ENCODE measurements at regions not wholly inside any gene's neighbourhood (a gene's known extent, or its start where the extent isn't known, plus 50 kb on each side); places are given as distances from the start of the nearest gene placed in this dataset.
"Not testable (repeated sequence)": the region's sequence is repeated elsewhere in the genome, so short reads cannot be mapped to it uniquely, and the experiment has no call there.

DNA sequence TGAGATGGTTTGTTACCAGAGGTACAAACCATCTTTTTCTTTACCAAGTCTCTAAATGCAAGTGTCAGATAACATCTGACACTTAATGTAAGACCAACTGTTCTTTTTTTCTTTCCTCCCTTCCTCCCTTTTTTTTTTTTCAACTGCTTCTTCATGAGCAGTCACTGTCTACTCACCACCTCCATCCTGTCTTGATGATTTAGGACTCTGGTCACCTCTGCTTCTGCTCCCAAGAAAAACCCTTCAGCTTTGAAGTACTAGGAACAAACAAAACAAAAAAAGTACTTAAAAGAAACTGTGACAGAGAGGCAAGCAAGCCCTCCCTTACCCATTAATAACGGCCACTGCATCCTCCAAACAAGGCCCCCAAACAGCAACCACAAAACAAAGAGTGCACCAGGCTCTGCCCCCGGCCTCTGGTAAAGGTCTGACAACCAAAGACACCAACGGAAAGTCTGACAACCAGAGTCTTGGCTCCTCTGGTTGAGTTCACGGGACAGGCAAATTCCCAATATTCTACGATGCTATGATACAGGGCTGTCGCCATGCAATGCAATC, 141.0 kb downstream of the ARL4C start:
- Histone ChIP-seq H3K27me3 (no peaks in the 10 kb centered on the region), H3K36me3 (replicated peaks in 1 of 2) (no peaks in the 10 kb centered on the region), H3K4me1 (replicated peaks in 1 of 2) (no peaks in the 10 kb centered on the region), H3K4me3 (no peak overlapping the region), H3K9me3 (replicated peaks in 1 of 3) (no peaks in the 10 kb centered on the region), H3K27ac (no peak overlapping the region)
- DNase-seq = no peak
- intact Hi-C loops (cut with DNase I) = no loop called here
- no peak for TF ChIP-seq POLR2A (IDR thresholded peaks at IDR 0.05)
- TF ChIP-seq, protein P1, sequence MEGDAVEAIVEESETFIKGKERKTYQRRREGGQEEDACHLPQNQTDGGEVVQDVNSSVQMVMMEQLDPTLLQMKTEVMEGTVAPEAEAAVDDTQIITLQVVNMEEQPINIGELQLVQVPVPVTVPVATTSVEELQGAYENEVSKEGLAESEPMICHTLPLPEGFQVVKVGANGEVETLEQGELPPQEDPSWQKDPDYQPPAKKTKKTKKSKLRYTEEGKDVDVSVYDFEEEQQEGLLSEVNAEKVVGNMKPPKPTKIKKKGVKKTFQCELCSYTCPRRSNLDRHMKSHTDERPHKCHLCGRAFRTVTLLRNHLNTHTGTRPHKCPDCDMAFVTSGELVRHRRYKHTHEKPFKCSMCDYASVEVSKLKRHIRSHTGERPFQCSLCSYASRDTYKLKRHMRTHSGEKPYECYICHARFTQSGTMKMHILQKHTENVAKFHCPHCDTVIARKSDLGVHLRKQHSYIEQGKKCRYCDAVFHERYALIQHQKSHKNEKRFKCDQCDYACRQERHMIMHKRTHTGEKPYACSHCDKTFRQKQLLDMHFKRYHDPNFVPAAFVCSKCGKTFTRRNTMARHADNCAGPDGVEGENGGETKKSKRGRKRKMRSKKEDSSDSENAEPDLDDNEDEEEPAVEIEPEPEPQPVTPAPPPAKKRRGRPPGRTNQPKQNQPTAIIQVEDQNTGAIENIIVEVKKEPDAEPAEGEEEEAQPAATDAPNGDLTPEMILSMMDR (IDR thresholded peaks at IDR 0.05) = no peak
- WGBS, 4 donors = 36 to 54% (median 38%) methylated on average over 6 of the region's 6 CpGs

DNA sequence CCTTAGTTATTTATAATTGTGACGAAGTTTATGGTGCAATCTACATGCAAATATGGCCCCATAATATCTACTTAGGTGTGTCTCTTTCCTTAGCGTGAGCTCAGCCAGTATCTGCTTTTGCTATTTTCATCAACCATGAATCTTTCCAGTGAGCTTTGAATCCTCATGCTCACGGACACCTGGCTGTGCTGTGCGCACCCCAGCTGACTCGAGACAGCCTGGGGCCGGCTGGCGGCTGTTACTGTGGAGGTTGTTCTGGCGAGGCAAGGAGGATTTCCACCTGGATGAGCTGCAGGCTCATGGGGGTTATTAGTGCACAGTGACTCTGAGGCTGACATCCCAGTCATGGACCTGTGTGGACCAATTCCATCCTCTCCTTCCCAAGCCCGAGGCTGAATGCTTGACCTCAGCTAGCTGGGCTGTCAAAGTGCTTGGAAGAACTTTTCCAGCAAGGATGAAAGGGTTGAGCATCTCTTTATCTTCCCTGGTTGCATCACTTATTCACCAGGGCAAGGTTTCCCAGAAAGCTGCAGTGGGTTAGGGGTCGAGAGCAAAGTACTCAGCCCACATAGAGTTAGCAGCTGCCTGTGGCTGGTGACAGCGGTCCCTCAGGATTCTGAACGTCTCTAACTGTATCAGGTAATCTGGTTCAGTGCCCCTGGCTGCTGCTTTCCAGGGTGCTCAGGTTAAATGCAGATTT, 141.7 kb downstream of the ARL4C start:
- intact Hi-C loops (cut with DNase I) = no loop called here
- TF ChIP-seq, protein P1 (IDR thresholded peaks at IDR 0.05) = no peak
- TF ChIP-seq POLR2A (IDR thresholded peaks at IDR 0.05) = no peak
- H3K27ac ChIP-seq = no peak overlapping the region
- H3K4me3 ChIP-seq = no peak overlapping the region
- no peaks in the 10 kb centered on the region for H3K9me3 ChIP-seq (replicated peaks in 1 of 3)
- H3K27me3 ChIP-seq = no peaks in the 10 kb centered on the region
- no peaks in the 10 kb centered on the region for H3K36me3 ChIP-seq (replicated peaks in 1 of 2)
- 46 to 53% (median 49%) methylated on average over 10 to 12 of the region's 12 CpGs for WGBS, 4 donors
- DNase-seq = no peak
- H3K4me1 ChIP-seq (replicated peaks in 1 of 2) = no peaks in the 10 kb centered on the region

DNA sequence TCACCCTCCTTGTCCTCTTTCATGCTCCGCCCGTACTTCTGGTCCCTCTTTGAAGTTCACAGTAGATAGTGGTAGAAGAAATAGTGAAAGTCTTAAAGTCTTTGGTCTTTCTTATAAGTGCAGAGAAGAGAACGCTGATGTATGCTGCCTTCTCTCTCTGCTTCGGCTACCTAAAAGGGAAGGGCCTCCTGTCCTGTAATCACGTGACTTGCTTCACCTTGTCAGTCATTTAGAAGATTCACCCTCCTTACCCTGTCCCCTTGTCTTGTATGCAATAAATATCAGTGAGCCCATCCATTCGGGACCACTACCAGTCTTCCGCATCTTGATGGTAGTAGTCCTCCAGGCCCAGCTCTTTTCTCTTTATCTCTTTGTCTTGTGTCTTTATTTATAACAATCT, 144.6 kb downstream of the ARL4C start:
- H3K36me3 ChIP-seq (replicated peaks in 1 of 2) = no peaks in the 10 kb centered on the region
- H3K27me3 ChIP-seq = no peaks in the 10 kb centered on the region
- no peaks in the 10 kb centered on the region for H3K9me3 ChIP-seq (replicated peaks in 1 of 3)
- H3K4me1 ChIP-seq (replicated peaks in 1 of 2) = no peaks in the 10 kb centered on the region
- H3K27ac ChIP-seq = no peak overlapping the region
- WGBS, 4 donors = 89 to 95% (median 92%) methylated on average over 7 of the region's 7 CpGs
- DNase-seq = no peak
- no peak for TF ChIP-seq POLR2A (IDR thresholded peaks at IDR 0.05)
- TF ChIP-seq, protein P1 (IDR thresholded peaks at IDR 0.05) = no peak
- intact Hi-C loops (cut with DNase I) = no loop called here
- H3K4me3 ChIP-seq = no peak overlapping the region

DNA sequence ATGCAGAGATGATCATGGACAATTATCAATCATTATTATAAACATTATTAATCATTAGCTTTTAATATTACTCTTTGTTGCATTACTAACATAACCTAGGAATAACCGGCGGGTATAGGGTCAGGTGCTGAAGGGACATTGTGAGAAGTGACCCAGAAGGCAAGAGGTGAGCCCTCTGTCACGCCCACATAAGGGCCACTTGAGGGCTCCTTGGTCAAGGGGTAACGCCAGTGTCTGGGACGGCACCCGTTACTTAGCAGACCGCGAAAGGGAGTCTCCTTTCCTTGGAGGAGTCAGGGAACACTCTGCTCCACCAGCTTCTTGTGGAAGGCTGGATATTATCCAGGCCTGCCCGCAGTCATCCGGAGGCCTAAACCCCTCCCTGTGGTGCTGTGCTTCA, 145.0 kb downstream of the ARL4C start:
- H3K27ac ChIP-seq; intact Hi-C loops (cut with DNase I); H3K4me3 ChIP-seq; H3K36me3 ChIP-seq (replicated peaks in 1 of 2); H3K9me3 ChIP-seq (replicated peaks in 1 of 3); H3K4me1 ChIP-seq (replicated peaks in 1 of 2); H3K27me3 ChIP-seq; DNase-seq: not testable (repeated sequence)
- WGBS, 4 donors = 83 to 95% (median 93%) methylated on average over 9 to 10 of the region's 10 CpGs

DNA sequence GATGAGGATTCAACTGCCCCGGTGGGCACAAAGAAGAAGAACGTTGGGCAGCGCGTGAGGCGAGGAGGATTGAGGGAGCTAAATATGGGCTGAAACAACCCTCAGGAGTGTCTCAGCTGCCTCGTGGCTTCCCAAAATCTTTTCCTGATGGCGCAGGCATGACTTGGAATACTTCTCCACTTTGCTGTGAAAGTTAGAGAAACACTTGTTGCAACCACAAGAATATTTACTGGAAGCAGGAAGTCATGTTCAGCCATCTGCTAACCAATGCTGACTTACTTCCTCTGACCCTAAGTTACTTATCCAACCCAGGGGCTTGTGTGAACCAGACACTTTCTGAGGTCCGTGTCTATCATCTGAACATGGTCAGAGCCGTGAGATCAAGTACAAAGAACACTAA, 148.8 kb downstream of the ARL4C start:
- no peak overlapping the region for H3K4me3 ChIP-seq
- H3K27ac ChIP-seq = peak overlapping the region in 1 of 5 donors; percentile 51
- TF ChIP-seq POLR2A (IDR thresholded peaks at IDR 0.05) = no peak
- TF ChIP-seq, protein P1 (IDR thresholded peaks at IDR 0.05) = no peak
- no peaks in the 10 kb centered on the region for H3K36me3 ChIP-seq (replicated peaks in 1 of 2)
- 67 to 79% (median 73%) methylated on average over 9 of the region's 9 CpGs for WGBS, 4 donors
- H3K9me3 ChIP-seq (replicated peaks in 1 of 3) = no peaks in the 10 kb centered on the region
- no peaks in the 10 kb centered on the region for H3K27me3 ChIP-seq
- intact Hi-C loops (cut with DNase I) = no loop called here
- no peaks in the 10 kb centered on the region for H3K4me1 ChIP-seq (replicated peaks in 1 of 2)
- peak in 3 of 7 donors; percentile 23 to 40 (median 27) for DNase-seq
